ENCODE measurements at regions not wholly inside any gene's neighbourhood (a gene's known extent, or its start where the extent isn't known, plus 50 kb on each side); places are given as distances from the start of the nearest gene placed in this dataset.

- peak overlapping the region; percentile 23; the same call in 1 of the 2 replicates for H2AFZ ChIP-seq
- no peak for DNase-seq
- H3K27me3 ChIP-seq (ENCODE audit: insufficient read depth, low read depth): no peaks in the 10 kb centered on the region
- no peaks in the 10 kb centered on the region for H3F3A ChIP-seq (ENCODE audit: insufficient read depth, low read depth)
- BruUV-seq (replicated peaks): no TSS peak
- no peak overlapping the region for H3K4me3 ChIP-seq
- no peak overlapping the region for H3K4me2 ChIP-seq
- no peak overlapping the region for H3K27ac ChIP-seq
- no peaks in the 10 kb centered on the region for H3K36me3 ChIP-seq (ENCODE audit: low read depth)
- H3K9me3 ChIP-seq (ENCODE audit: insufficient read depth, low read depth): no peaks in the 10 kb centered on the region
- no peaks in the 10 kb centered on the region for H3K9me2 ChIP-seq (ENCODE audit: insufficient read depth)
- H3K79me2 ChIP-seq (ENCODE audit: low read depth): no peaks in the 10 kb centered on the region
- ChIA-PET CTCF (no interaction called here), POLR2A (ENCODE audit: unreplicated experiment) (no interaction called here)
- no peaks in the 10 kb centered on the region for H3K4me1 ChIP-seq (replicated peaks; ENCODE audit: insufficient read depth)
- intact Hi-C loops (cut with micrococcal nuclease; ENCODE audit: unreplicated experiment): no loop called here
- TF ChIP-seq CTCF (conservative IDR thresholded peaks at IDR 0.05): no peak
- no peak for TF ChIP-seq EZH2 (IDR thresholded peaks at IDR 0.05; ENCODE audit: low read depth)
- no peaks in the 10 kb centered on the region for H4K20me1 ChIP-seq (ENCODE audit: insufficient read depth)
Observed at GRCh38 chr2:75344146-75344545, 144.8 kb upstream of the TACR1 start.

- Histone ChIP-seq H3K36me3 (ENCODE audit: low read depth) (no peaks in the 10 kb centered on the region), H2AFZ (no peak overlapping the region), H3K9me2 (ENCODE audit: insufficient read depth) (no peaks in the 10 kb centered on the region), H3K27ac (no peak overlapping the region), H3F3A (ENCODE audit: insufficient read depth, low read depth) (no peaks in the 10 kb centered on the region), H3K9me3 (ENCODE audit: insufficient read depth, low read depth) (no peaks in the 10 kb centered on the region), H3K79me2 (ENCODE audit: low read depth) (no peaks in the 10 kb centered on the region), H4K20me1 (ENCODE audit: insufficient read depth) (no peaks in the 10 kb centered on the region), H3K4me3 (no peak overlapping the region), H3K4me1 (replicated peaks; ENCODE audit: insufficient read depth) (no peaks in the 10 kb centered on the region), H3K27me3 (ENCODE audit: insufficient read depth, low read depth) (no peaks in the 10 kb centered on the region), H3K4me2 (no peak overlapping the region)
- ChIA-PET CTCF (no interaction called here), POLR2A (ENCODE audit: unreplicated experiment) (no interaction called here)
- TF ChIP-seq EZH2 (IDR thresholded peaks at IDR 0.05; ENCODE audit: low read depth): no peak
- TF ChIP-seq CTCF (conservative IDR thresholded peaks at IDR 0.05): no peak
- DNase-seq: no peak
- intact Hi-C loops (cut with micrococcal nuclease; ENCODE audit: unreplicated experiment): no loop called here
- BruUV-seq (replicated peaks): no TSS peak
Observed at GRCh38 chr2:75342504-75343175, 143.3 kb upstream of the TACR1 start.

GRCh38 chr2:75340560-75340959 lies 141.2 kb upstream of the TACR1 start:
- Histone ChIP-seq H3K9me2 (ENCODE audit: insufficient read depth) (no peaks in the 10 kb centered on the region), H3K36me3 (ENCODE audit: low read depth) (no peaks in the 10 kb centered on the region), H3K4me1 (replicated peaks; ENCODE audit: insufficient read depth) (no peaks in the 10 kb centered on the region), H3K79me2 (ENCODE audit: low read depth) (no peaks in the 10 kb centered on the region), H3F3A (ENCODE audit: insufficient read depth, low read depth) (no peaks in the 10 kb centered on the region), H3K27ac (no peak overlapping the region), H3K4me3 (no peak overlapping the region), H4K20me1 (ENCODE audit: insufficient read depth) (no peaks in the 10 kb centered on the region), H3K4me2 (no peak overlapping the region), H3K27me3 (ENCODE audit: insufficient read depth, low read depth) (no peaks in the 10 kb centered on the region), H3K9me3 (ENCODE audit: insufficient read depth, low read depth) (no peaks in the 10 kb centered on the region), H2AFZ (no peak overlapping the region)
- TF ChIP-seq EZH2 (IDR thresholded peaks at IDR 0.05; ENCODE audit: low read depth) (no peak), CTCF (conservative IDR thresholded peaks at IDR 0.05) (no peak)
- no TSS peak for BruUV-seq (replicated peaks)
- CTCF ChIA-PET: no interaction called here
- POLR2A ChIA-PET (ENCODE audit: unreplicated experiment): no interaction called here
- intact Hi-C loops (cut with micrococcal nuclease; ENCODE audit: unreplicated experiment): no loop called here
- DNase-seq: no peak

Measured in PC-9 (cell line).